Heart left ventricle (tissue), 16 donors: ENCODE measurements at regions not wholly inside any gene's neighbourhood (a gene's known extent, or its start where the extent isn't known, plus 50 kb on each side); places are given as distances from the start of the nearest gene placed in this dataset.
"Not testable (repeated sequence)": the region's sequence is repeated elsewhere in the genome, so short reads cannot be mapped to it uniquely, and the experiment has no call there.

ENCODE experiments used
- ATAC-seq, 4 donors: fragments of 200-7000 bp; cut with Tn5 transposase; one replicate each; pipeline ENCODE4 v1.9.1; 2020 to 2022; ENCODE audit warnings: moderate library complexity in 4 of 4, mild to moderate bottlenecking in 3 of 4, moderate number of reproducible peaks in 1 of 4
- DNase-seq, 5 donors: peaks; one replicate each; pipeline ENCODE4 v3.0.0-alpha.2; 2020
- H3K27ac ChIP-seq, 12 donors: fragments of 200-600 bp; sonication (generic) in 4 of 12; one replicate each; pipeline versions ENCODE4 v1.5.0 to v1.8.0; 2016 to 2022; ENCODE audit warnings: mild to moderate bottlenecking in 2 of 12
- H3K27me3 ChIP-seq, 9 donors: fragments of 200-600 bp; sonication (generic) in 2 of 9; one replicate each; pipeline versions ENCODE4 v1.5.1 to v1.8.0; 2016 to 2022; ENCODE audit warnings: mild to moderate bottlenecking in 3 of 9
- H3K36me3 ChIP-seq, 9 donors: fragments of 200-600 bp; sonication (generic) in 2 of 9; one replicate each; pipeline versions ENCODE4 v1.5.0 to v1.8.0; 2018 to 2022; ENCODE audit warnings: mild to moderate bottlenecking in 2 of 9
- H3K4me1 ChIP-seq, 12 donors: fragments of 200-600 bp; sonication (generic) in 4 of 12; one replicate each; pipeline versions ENCODE4 v1.5.0 to v1.8.0; 2016 to 2022; ENCODE audit warnings: mild to moderate bottlenecking in 3 of 12
- H3K4me3 ChIP-seq, 12 donors: fragments of 200-600 bp; sonication (generic) in 4 of 12; one replicate each; pipeline versions ENCODE4 v1.5.0 to v1.8.0; 2017 to 2022; ENCODE audit warnings: mild to moderate bottlenecking in 9 of 12, moderate library complexity in 4 of 12
- H3K9me3 ChIP-seq, 12 donors: fragments of 200-600 bp; sonication (generic) in 4 of 12; one replicate each; pipeline versions ENCODE4 v1.5.0 to v1.8.0; 2016 to 2022; ENCODE audit warnings: mild to moderate bottlenecking in 1 of 12
- CTCF ChIP-seq, 12 donors: fragments of 200-600 bp; sonication (generic) in 4 of 12; IDR thresholded peaks; one replicate each; pipeline versions ENCODE4 v1.5.0 to v1.8.0; 2018 to 2022; ENCODE audit warnings: antibody characterized with exemption in 12 of 12, mild to moderate bottlenecking in 5 of 12
- POLR2A ChIP-seq, 2 donors: fragments of 450-650 bp; IDR thresholded peaks; one replicate each; pipeline ENCODE4 v1.6.1; 2017; ENCODE audit warnings: antibody characterized with exemption in 2 of 2, mild to moderate bottlenecking in 2 of 2, moderate library complexity in 2 of 2
- WGBS, 4 donors: extraction: QIAGEN DNeasy Blood & Tissue Kit in 2 of 4; methylation state at CpG; one replicate each; pipeline versions ENCODE4 v1.1.5 to v1.1.7; 2013 to 2018; 5-methylcytosine and 5-hydroxymethylcytosine counted together
- intact Hi-C, 10 donors: fragments of 100-400 bp; cut with DNase I; formaldehyde crosslinking; loops; one replicate each; pipeline versions ENCODE4 v1.11.1 to v1.14.2; 2022
- donor health status: ischemic (EF 13 %, LVEDD 7.1; RV severe dilation, severe dysfunction).
- donor health status: healthy with polysubstance abuse.
- donor health status: DM: no; HTN: yes; CAD: no.
- donor health status: DM: no; HTN: no; CAD: no.
- donor health status: ischemic (EF 25% LVEDD 6.9; RV normal size, moderate dysfunction).
- donor health status: ischemic (EF 25% LVEDD 5.7; RV mildly dilated, moderate dysfunction).
- donor health status: healthy.
- donor health status: DM: yes; HTN: yes; CAD: no.
- donor health status: ischemic (EF 35%, LVEDD 5.7; RV mildly dilated, moderate dysfunction).
- donor health status: nonischemic (EF 11% LVEDD 7.7; RV severe dilation, severe dysfunction).
- donor health status: DM: yes; HTN: yes; CAD: no.
- donor health status: PGD.
- donor health status: ischemic (EF 29% LVEDD 5.4; RV normal size, mild dysfunction).
- donor health status: nonischemic (EF 23%, LVEDD 6.1; RV moderate dilation, normal function).

- ATAC-seq (peak in 3 of 4 donors; percentile 55 to 65 (median 59)), DNase-seq (no peak)
- Histone ChIP-seq H3K36me3 (no peaks in the 10 kb centered on the region), H3K27me3 (no peaks in the 10 kb centered on the region), H3K9me3 (peaks cover 0 to 12% (median 4%) of the 10 kb centered on the region in 12 donors), H3K27ac (no peak overlapping the region), H3K4me3 (no peak overlapping the region), H3K4me1 (peaks cover 0 to 13% (median 0%) of the 10 kb centered on the region in 12 donors)
- TF ChIP-seq CTCF (IDR thresholded peaks at IDR 0.05) = no peak
- no peak for TF ChIP-seq POLR2A (IDR thresholded peaks at IDR 0.05)
- 68 to 75% (median 71%) methylated on average over 3 of the region's 3 CpGs for WGBS, 4 donors
- intact Hi-C loops = loop anchor here in 2 of 10 donors (5.0 to 10.0 kb wide), 2 partner anchors 144 to 194 kb away; partner anchors contain the start of gene KLF3 (in 1 of the 2)
Observed at GRCh38 chr4:38468339-38468866, 195.6 kb upstream of the KLF3 start.

GRCh38 chr4:38469410-38469809, 194.6 kb upstream of the KLF3 start:
- intact Hi-C loops = loop anchor here in 2 of 10 donors (5.0 to 10.0 kb wide), 2 partner anchors 145 to 193 kb away; partner anchors contain the start of gene KLF3 (in 1 of the 2)
- Histone ChIP-seq H3K4me1 (peaks cover 0 to 11% (median 0%) of the 10 kb centered on the region in 12 donors), H3K36me3 (no peaks in the 10 kb centered on the region), H3K9me3 (peaks cover 0 to 12% (median 4%) of the 10 kb centered on the region in 12 donors), H3K27ac (no peak overlapping the region), H3K4me3 (no peak overlapping the region), H3K27me3 (no peaks in the 10 kb centered on the region)
- ATAC-seq (no peak), DNase-seq (no peak)
- WGBS, 4 donors = 84 to 90% (median 90%) methylated on average over 3 of the region's 3 CpGs
- TF ChIP-seq CTCF (IDR thresholded peaks at IDR 0.05) (no peak), POLR2A (IDR thresholded peaks at IDR 0.05) (no peak)

- 88 to 100% (median 91%) methylated on average over 2 of the region's 2 CpGs for WGBS, 4 donors
- H3K27ac ChIP-seq = no peak overlapping the region
- peaks cover 0 to 12% (median 4%) of the 10 kb centered on the region in 12 donors for H3K9me3 ChIP-seq
- H3K4me1 ChIP-seq = peaks cover 0 to 10% (median 0%) of the 10 kb centered on the region in 12 donors
- intact Hi-C loops = no loop called here
- H3K4me3 ChIP-seq = no peak overlapping the region
- TF ChIP-seq POLR2A (IDR thresholded peaks at IDR 0.05) = no peak
- TF ChIP-seq CTCF (IDR thresholded peaks at IDR 0.05) = no peak
- no peaks in the 10 kb centered on the region for H3K36me3 ChIP-seq
- no peak for DNase-seq
- no peak for ATAC-seq
- H3K27me3 ChIP-seq = no peaks in the 10 kb centered on the region
Observed at GRCh38 chr4:38470735-38471262, 193.2 kb upstream of the KLF3 start.

- TF ChIP-seq CTCF (IDR thresholded peaks at IDR 0.05) (no peak), POLR2A (IDR thresholded peaks at IDR 0.05) (no peak)
Observed at GRCh38 chr4:38482696-38483095, 181.3 kb upstream of the KLF3 start.

GRCh38 chr4:38483628-38484027, 180.4 kb upstream of the KLF3 start:
- H3K9me3 ChIP-seq, ATAC-seq, H3K4me3 ChIP-seq, DNase-seq, H3K27ac ChIP-seq, intact Hi-C loops, H3K36me3 ChIP-seq, H3K27me3 ChIP-seq, H3K4me1 ChIP-seq: not testable (repeated sequence)

More at GRCh38 chr4:38482696-38483095, 181.3 kb upstream of the KLF3 start:
- Histone ChIP-seq H3K36me3 (no peaks in the 10 kb centered on the region), H3K27me3 (no peaks in the 10 kb centered on the region), H3K27ac (no peak overlapping the region), H3K4me3 (no peak overlapping the region), H3K4me1 (no peaks in the 10 kb centered on the region), H3K9me3 (peaks cover 0 to 2% (median 0%) of the 10 kb centered on the region in 12 donors)
- intact Hi-C loops = no loop called here
- 55 to 62% (median 61%) methylated on average over 1 of the region's 1 CpG for WGBS, 4 donors
- ATAC-seq (no peak), DNase-seq (no peak)
